NCI-H146 treated with DMSO at 0.1 percent for 48 hours (cell line): ENCODE measurements at regions not wholly inside any gene's neighbourhood (a gene's known extent, or its start where the extent isn't known, plus 50 kb on each side); places are given as distances from the start of the nearest gene placed in this dataset.
"Not testable (repeated sequence)": the region's sequence is repeated elsewhere in the genome, so short reads cannot be mapped to it uniquely, and the experiment has no call there.

Experiments used
- DNase-seq: peaks from one replicate; lab custom pipeline; 2025; ENCODE audit not compliant: unreplicated experiment; lab: John Stamatoyannopoulos, UW

- DNase-seq: no peak
Observed at GRCh38 chr4:82097504-82097903, 276.3 kb downstream of the HNRNPD start.

- DNase-seq: no peak
Observed at GRCh38 chr4:82090717-82091116, 283.1 kb downstream of the HNRNPD start.

GRCh38 chr4:82084747-82085146 is 289.0 kb downstream of the HNRNPD start:
- no peak for DNase-seq

- not testable (repeated sequence) for DNase-seq
Observed at GRCh38 chr4:82077471-82077995, 296.3 kb downstream of the HNRNPD start.

GRCh38 chr4:82076809-82077208 is 297.0 kb downstream of the HNRNPD start:
- no peak for DNase-seq

GRCh38 chr4:82076359-82076758 is 297.4 kb downstream of the HNRNPD start:
- no peak for DNase-seq

- no peak for DNase-seq
Observed at GRCh38 chr4:82071951-82072350, 301.8 kb downstream of the HNRNPD start.

- DNase-seq: no peak
Observed at GRCh38 chr4:82069883-82070638, 303.7 kb downstream of the HNRNPD start.

GRCh38 chr4:82063017-82063416 is 310.8 kb downstream of the HNRNPD start:
- no peak for DNase-seq

GRCh38 chr4:82057990-82058544 is 315.7 kb downstream of the HNRNPD start:
- no peak for DNase-seq

GRCh38 chr4:82055156-82055555 is 318.6 kb downstream of the HNRNPD start:
- DNase-seq: no peak

- DNase-seq: peak; percentile 21
Observed at GRCh38 chr4:82053396-82053795, 320.4 kb downstream of the HNRNPD start.

GRCh38 chr4:82050796-82051195 is 323.0 kb downstream of the HNRNPD start:
- DNase-seq: no peak

- DNase-seq: no peak
Observed at GRCh38 chr4:82049294-82049693, 324.5 kb downstream of the HNRNPD start.

- no peak for DNase-seq
Observed at GRCh38 chr4:82047731-82048130, 326.1 kb downstream of the HNRNPD start.

- DNase-seq: no peak
Observed at GRCh38 chr4:82046796-82047195, 327.0 kb downstream of the HNRNPD start.

GRCh38 chr4:82045267-82045666 is 328.5 kb downstream of the HNRNPD start:
- no peak for DNase-seq

- peak; percentile 64 for DNase-seq
Observed at GRCh38 chr4:82044141-82044993, 329.4 kb downstream of the HNRNPD start.

- DNase-seq: no peak
Observed at GRCh38 chr4:82043809-82044137, 330.0 kb downstream of the HNRNPD start.

GRCh38 chr4:82043081-82043808 is 330.5 kb downstream of the HNRNPD start:
- DNase-seq: peak; percentile 7

- no peak for DNase-seq
Observed at GRCh38 chr4:82042042-82042441, 331.7 kb downstream of the HNRNPD start.
